Stimulated activated CD4-positive, alpha-beta T cell treated with anti-CD3 and anti-CD28 coated beads, Interleukin-1b, Interleukin-23, amount 100 ng/mL, for 24 hours (primary cell): ENCODE measurements at regions not wholly inside any gene's neighbourhood (a gene's known extent, or its start where the extent isn't known, plus 50 kb on each side); places are given as distances from the start of the nearest gene placed in this dataset.

Source experiments
- DNase-seq, 4 experiments: peaks; one replicate each; pipeline ENCODE4 v3.0.0-alpha.2; 2020; ENCODE audit warnings: low read depth in 4 of 4, low spot score in 1 of 4

DNA sequence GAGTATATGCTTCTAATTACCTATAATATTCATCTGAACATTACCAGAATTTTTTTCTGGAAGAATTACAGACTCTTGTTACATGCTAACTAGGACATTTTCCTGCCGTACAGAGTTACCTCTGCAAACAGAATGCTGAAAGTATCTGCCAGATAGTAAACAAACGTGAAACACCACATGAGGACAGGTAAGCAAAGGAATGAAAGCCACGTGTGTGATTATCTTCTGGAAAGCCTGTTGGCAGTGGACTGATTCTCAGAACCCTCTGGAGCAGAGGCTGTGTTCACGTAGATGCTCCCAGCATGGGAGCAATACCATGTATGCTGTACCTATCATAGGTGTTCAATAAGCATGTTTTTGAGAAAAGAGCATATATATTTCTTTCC is 472.6 kb downstream of the ENC1 start:
- DNase-seq = no peak

DNA sequence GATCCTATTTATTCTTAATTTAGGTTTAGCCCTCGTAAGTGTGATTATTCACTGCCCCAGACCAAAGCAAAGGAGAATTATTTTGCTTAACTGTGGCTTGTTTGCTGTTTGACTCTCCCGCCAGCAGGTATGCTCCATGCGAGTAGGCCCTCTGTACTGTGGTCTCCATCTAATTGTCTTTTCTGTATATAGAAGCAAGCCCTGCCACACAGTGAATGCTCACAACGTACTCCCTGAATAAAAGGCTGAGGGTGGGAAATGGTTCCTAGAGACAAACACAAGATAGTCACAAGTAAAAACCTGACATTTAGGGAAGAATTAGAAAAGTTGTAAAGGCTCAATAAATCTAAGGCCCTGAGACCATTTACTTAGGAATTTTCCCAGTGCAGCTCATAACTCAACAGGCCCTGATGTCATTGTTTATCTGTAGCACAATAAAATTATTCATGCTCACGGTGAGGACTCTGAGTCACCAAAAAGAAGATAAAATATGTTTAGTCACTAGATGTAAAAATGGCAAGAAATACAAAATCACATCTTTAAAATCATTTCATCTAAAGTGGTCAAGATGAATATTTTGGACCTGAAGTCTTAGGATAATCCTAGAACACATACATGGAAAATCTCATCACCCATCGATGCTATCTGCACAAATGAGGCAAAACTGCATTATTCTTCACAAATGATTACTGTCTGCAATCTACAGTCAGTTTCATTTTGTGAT is 473.2 kb downstream of the ENC1 start:
- no peak for DNase-seq

DNA sequence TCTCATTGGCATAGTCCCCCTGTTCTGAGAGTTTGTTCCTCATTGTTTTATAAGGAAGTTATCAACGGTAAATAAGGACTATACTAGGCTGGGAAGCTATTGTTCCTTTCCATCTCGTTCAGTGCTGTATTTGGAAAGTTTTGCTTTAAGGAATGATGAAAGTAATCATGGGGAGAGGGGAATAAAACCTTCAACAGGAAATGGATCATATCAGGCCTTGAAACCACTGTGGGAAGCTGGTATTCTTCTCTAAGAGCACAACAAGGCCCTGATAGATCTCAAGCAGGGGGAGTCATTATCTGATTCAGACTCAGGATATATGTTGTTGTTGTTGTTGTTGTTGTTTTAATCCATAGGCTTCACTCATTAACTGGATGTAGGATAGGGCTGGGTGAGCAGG is 474.5 kb downstream of the ENC1 start:
- no peak for DNase-seq

DNA sequence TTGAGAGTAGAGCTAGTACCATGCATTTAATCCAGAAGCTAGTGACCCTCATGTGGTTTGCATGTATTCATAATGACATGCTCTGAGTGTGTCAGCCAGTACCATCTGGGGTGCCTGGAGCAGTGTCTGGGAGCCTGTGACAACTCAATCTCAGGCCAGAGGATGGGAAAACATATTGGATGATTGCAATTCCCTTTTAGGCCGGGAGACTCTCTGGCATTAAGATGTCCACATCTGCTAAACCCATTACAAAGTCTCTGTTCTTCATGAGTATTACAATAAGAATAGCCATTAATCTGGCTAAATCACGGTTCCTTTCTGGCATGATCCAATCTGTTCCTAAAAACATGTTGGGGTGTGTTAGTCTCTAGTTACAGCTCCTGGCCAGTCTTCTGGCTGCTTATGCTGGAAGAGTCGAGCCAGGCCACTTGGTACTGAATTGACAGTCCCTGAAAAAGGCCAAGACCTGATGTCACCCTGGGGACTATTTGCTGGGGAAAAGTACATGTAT is 475.7 kb downstream of the ENC1 start:
- no peak for DNase-seq

DNA sequence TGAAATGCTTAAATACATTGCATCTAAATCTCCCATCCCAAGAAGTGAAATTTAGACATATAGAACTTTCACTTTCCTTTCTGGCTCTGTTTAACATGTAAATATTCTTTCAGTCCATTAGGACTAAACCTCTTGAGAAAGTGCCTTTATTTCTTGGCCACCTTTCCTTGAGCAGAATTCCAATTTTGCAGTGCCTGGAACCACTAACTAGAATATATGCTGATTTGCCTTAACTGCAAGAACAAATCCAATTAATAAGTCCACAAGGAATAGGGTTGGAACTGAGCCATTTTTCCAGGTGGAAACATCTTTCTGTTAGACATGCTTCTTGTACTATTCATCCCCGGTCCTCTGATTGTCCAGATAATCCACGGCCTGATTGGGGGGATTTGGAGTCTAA is 478.0 kb downstream of the ENC1 start:
- DNase-seq = no peak

DNA sequence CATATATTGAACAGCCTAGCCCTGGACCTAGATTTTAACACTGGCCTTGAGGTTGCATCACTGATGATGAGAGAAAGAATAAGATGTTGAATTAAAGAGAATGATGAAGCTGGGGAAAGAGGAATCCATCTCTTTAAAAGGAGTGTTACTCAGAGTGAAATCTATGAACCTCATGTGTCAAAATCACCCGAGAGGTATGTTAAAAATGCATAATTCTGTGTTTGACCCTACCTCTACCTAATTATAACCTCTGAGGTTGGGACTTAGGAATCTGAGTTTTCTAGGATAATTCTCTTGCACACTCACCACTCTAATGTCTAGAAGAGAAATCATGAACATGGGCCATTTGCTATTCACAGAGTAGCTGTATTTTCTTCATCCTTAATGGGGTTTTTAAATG is 479.4 kb downstream of the ENC1 start:
- DNase-seq = no peak

DNA sequence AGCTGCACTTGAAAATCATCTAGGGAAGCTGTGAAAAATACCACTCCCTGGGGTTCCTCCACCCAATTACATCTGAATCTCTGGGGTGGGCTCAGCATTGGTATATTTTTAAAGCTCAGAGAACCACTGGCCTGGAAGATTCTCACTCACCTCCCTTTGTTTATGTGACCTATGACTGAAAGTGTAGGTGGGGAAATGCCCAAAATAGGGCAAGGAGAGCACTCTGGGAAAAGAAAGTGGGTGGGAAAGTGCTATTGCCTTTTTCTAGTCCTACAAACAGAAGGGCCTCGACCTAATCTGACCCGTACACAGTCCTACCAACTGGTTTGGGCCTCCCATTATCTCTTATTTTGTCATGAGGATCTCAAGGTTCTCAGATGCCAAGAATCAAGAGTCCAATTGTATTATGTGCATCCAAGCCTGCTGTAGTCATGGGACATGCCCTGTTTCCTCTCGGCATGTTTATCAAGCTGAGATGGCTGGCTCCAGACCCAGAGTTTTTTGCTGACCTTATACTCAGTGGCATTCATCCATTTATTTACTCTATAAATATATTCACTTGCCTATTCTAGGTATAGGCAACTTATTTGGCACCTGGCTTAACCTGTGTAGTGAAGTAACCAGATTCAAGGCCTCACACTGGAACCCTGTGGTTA is 483.7 kb downstream of the ENC1 start:
- DNase-seq = no peak

DNA sequence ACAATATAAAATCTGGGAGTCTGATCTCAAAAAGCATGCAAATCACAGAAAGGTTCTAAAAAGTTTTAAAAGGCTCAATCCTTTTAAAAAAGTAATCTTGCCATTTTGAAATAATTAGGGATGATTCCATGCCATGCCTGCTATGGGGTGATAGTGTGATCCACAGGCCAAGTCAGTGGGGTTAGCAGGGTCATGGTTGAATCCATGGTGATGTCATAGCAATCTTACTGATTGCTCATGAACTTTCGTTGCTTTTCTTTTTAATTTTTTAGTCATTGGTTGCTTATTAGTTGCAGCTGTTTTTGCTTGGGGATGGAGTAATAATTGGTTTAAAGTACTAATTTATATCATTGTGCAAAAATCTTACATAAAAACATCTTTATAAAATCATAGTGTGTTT is 485.0 kb downstream of the ENC1 start:
- no peak for DNase-seq

DNA sequence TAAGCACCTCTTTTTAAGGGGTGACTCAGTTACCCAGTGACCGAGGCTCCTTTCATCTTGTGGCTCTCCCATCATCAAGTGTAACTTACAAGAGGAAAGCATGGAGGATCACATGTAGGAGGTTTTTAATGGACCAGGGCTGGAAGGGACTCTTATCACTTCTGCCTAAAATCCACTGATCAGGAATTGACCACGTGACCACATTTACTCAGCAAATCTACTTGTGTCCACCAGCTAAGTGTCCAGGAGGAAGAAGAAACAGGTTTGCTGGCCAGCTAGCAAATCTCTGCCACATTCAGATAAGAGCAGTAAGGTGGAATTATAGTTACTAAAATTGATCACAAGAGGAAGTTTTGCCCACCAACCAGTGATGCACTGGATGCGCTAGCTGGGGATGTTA is 486.0 kb downstream of the ENC1 start:
- no peak for DNase-seq

DNA sequence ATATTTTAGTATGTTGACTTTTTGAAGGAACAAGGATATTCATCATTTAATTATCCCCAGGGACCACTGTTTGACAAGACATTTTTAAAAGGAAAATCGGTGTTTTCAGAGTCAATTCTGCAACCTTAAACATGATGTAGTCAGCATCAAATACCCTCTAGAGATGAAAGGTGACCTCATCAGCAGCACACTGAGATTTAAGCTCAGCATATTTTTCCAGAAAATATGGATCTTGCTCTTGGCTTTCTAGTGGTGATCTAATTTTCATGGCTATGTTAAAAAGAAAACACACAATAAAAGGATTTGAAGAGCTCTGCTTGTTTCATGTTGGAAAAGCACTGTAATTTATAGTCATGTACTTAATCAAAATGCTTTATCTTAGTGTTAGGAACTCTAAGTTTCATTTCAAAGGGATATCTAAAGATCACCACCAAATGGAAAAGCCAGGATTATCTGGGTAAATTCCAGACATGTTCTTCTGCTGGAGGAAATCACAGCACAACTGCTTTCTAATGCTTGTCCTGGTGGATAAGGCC is 487.2 kb downstream of the ENC1 start:
- no peak for DNase-seq

DNA sequence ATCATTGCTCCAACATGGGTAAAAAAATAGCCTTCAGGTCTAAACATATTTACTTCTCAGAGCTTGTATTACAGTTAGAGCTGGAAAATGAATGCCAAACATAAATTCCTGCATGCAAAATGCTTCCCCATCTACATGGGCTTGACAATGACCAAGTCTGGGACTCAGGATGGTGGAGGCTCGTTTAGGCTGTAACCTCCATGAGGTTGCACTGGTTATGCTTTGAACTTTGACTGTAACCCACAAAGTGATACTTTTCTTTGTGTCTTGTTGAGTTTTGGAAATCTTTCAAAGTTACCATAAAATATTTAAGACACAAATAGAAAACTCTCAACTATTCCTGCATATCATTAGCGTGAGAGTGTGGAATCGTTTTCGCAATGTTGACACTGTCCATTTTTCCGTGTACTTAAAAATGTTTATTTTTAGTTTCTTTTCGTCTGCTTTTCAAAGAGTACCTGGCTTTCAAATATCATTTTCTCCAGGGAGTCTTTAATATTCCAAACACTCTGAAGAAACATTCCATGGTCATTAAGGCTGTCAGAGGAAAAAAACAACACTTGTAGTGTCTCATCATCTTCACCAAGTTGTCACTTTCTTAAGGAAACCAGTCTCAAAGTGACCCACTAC is 487.8 kb downstream of the ENC1 start:
- DNase-seq = no peak

DNA sequence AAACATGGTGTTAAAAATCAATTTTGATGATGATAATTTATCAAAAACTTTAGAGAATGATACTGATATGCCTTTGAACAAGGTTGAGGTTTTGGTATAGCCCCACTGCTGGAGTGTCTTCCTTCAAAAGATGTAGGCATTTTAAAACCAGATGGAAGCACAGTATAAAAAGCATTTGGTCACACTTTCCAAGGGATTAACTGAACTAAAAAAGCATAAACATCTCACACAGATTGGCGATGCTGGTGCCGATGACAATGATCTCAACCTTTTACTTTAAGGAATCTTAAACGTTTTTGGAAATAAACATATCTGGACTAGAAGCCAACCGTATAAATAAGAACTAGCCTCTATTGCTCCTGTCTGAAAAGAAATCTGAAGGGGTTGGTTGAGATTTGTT is 488.4 kb downstream of the ENC1 start:
- no peak for DNase-seq

DNA sequence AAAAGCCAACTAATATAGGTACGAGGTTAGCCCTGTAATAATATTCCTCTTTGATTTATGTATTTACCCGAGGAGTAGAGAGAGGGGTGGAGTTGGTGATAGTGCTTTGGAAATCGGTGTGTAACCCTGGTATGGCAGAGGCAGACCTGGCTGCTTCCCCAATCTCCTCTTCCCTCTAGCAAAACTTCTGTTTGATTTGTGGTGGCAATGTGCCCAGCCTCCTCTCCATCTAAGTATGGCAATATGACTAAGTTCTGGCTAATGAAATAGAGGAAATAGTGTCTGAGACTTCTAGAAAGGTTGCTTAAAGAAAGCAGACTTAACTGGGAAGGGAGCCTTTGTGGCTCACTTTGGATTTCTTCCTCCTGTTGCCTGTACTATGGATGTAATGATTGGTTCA is 491.1 kb downstream of the ENC1 start:
- no peak for DNase-seq

DNA sequence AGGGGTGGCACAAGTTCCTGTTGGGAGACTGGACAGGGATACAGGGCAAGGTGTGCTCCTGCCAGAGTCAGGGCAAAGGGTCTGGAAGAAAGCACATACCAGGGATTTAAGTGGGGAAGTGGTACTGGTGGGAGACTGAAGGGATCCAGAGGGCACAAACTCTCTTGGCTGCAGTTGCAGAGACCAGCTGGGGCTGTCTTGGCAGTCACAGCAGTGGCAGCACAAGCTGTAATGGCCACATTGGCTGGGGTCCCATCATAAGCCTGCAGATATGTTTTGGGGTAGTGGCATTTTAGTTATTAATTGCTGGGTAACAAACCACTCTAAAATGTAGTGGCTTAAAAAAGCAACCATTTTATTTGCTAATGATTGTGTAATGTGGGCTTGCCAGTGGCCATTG is 492.2 kb downstream of the ENC1 start:
- no peak for DNase-seq

DNA sequence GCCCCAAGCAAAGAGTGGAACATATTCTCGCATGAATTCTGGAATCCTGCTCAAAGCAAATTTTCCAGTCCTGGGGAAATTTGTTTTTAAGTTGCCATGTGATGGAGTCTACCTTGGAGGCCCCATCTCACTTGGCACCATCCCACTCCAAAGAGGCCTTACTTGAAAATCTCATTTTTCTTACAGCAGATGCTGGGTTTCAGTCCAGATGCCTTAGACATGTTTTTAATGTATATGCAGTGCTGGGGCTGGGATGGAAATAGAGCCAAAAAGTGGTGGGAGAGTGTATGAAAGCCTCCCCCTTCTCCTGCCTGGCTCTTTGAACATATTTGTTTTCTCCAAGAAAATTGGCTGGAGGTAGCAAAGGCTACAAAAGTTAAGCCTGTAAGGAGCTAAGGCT is 493.7 kb downstream of the ENC1 start:
- no peak for DNase-seq

DNA sequence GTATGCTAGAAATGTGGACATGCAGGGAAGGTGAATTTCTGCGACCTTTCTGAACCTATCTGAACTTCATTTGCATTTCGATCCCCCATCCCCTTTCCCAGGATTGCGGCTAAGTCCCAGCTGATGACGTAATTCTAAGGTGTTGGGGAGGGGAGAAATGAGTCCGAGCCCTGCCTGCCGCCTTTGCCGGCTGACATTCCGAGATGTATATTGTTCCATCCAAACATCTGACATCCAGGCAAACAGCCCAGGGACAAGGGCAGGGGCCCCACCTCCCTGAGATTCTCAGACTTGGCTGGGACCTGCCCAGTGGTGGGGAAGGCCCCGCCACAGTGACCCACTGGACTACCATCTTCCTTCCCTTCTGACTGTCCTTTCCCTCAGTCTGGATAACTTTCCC is 494.6 kb downstream of the ENC1 start:
- no peak for DNase-seq

DNA sequence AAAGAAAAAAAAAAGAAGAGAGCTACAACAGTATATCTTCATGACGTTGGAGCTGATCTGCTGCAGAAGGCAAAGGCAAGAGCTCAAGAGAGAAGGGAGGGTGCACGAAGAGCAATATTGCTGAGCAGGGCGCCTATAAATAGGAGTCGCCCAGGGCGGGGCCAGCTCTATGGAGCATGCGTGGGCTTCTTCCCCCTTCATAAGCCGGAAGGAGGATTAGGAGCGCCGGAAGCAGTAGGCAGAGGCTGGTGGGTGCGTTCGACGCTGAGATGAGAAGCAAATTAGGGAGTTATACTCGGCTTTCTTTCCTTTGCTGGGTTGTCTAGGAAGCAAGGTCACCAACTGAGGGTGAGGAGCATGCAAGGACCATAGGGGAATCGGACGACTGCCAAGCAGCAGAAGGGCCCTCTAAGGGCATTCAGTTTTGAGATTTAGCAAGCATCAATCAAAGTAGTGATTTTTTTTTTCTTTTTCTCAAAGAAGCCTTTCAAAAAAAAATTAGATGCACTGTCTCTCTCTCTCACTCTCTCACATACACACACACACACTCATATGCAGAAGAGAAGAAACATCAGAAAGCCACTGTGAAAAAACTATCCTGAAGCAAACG is 496.7 kb downstream of the ENC1 start:
- DNase-seq = no peak

DNA sequence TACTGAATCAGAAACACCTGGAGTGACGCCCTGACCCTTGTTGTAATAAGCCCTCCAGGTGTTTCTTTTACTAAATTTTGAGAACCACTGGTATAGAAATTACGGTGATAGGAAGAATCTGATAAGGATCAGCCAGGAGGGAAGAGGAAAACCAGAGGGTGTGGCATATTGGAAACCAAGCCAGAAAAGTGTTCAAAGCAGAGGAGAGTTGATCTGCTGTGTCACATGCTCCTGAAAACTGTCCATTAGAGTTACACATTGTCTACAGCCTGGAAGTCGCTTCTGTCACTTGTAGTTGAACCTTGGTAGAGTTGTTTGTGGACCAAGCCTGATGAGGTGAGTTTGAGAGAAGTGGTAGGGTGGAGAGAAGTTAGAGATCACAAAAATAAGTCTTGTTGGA is 497.4 kb downstream of the ENC1 start:
- no peak for DNase-seq

DNA sequence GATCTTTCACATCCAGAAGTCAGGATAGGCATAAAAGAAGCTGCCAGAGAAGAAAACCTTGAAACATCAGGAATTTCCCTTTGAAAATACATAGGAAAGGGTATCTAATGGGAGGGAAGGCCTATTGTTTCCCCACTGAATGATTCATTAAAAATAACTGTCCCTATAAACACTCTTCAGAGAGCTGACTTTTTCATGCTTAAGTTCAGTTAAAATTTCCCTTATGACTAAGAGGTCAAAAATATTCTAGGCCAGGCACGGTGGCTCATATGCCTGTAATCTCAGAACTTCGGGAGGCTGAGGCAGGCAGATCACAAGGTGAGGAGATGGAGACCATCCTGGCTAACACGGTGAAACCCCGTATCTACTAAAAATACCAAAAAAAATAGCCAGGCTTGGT is 499.5 kb downstream of the ENC1 start:
- DNase-seq = no peak

DNA sequence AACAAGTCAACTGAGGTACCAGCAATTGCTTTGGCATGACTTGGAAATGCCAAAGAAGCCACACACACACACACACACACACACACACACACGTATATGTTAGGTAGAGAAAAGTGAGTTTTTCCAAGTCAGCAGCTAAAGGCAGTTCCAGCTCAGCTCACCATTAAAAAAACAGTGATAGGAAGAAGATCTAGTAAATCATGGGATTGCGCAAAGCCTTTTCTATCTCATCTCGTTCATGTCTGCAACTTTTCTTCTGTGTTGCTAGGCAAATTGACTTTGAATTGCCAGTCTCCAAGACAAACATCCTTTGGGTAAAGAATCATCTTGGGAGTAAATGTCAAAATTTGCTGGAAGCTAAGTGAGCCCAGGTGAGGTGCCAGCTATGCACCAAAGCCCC is 500.1 kb downstream of the ENC1 start:
- DNase-seq = no peak

DNA sequence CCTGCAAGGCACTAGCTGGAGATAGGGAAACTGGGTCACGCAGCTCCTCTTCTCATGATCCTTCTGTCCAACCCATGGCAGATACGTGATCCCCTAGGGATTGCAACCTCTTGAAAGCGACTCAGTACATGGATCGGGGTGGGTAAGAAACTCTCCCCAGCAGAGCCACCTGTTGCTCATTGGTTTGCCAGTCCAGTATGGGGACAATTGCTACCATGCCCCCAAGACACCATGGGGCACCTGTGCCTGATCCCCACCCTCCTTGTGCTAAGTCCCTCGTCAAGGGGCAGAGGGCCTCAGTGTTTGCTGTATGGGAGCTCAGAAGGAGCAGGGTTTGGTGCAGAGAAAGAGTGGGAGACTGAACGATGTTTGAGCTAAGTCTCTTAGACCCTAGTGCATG is 500.9 kb downstream of the ENC1 start:
- no peak for DNase-seq

DNA sequence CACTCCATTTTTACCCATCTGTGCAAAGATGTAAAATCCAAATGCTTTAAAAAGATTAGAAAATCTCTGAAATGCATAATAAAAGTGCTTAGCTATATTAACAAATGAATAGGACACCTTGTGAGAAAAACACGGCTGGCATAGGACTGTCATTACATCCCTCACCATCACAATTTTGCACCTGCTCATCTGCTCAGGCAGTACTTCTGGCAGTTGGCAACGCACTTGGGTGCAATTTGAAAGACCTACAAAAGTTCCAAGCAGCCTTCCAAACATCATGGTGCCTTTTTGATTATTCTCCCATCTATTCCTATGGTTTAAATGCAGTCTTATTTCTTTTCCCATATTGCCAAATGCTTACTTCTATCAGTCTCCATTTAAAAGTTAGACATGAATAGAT is 501.8 kb downstream of the ENC1 start:
- no peak for DNase-seq
